Right hindlimb (tissue), 1 donor: ENCODE measurements at regions not wholly inside any gene's neighbourhood (a gene's known extent, or its start where the extent isn't known, plus 50 kb on each side); places are given as distances from the start of the nearest gene placed in this dataset.
"Not testable (repeated sequence)": the region's sequence is repeated elsewhere in the genome, so short reads cannot be mapped to it uniquely, and the experiment has no call there.

Experiments used
- DNase-seq: peaks from one replicate; pipeline ENCODE4 v3.0.0-alpha.2; 2018

DNA sequence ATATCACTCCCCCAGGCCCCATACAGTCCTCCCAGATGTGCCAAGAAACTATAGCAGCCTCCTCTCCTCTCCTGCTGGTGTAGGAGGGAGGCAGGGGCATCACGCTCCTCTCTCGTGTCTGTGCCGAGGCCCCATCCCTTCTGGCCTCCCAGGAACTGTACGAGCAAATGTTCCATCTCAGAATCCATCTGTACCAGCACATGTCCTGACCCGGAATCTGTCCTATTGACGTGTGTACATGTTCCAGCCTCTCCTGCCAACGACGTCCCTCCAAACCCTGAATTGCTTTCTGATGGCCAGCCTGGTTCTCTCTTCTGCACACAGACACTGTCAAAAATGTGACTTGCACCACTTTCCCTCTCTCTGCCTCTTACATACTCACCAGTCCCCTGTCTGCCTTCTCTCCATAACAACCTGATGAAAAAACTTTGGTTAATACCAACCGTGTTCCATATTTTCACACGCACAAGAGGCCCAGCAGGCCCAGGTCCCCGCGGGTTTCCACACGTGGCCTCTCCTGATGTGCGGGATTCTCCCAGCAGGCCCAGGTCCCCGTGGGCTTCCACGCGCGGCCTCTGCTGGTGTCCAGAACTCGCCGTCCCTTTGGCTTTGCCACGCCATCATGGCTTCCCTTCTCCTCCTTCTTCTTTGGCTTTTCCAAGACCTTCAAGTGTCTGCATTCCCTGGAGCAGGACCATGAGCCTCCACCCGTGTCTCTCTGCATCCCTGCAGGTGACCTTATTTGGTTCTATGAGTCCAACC, 125.2 kb upstream of the THBS2 start:
- DNase-seq, result no peak

- DNase-seq, result no peak
Measured at GRCh38 chr6:169376458-169376857, 122.8 kb upstream of the THBS2 start.

DNA sequence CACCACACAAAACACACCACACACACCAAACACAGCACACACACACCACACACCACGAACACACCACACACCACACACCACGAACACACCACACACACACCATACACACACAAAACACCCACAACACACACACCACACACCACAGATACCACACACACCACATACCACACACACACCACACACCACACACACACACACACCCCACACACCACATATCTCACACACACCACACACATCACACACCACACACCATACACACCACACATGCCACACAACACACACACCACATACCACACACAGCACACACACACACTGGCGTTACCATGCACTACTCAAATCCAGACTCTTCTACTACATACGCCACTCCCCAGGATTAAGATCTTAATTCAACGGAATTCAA, 118.9 kb upstream of the THBS2 start:
- no peak for DNase-seq

DNA sequence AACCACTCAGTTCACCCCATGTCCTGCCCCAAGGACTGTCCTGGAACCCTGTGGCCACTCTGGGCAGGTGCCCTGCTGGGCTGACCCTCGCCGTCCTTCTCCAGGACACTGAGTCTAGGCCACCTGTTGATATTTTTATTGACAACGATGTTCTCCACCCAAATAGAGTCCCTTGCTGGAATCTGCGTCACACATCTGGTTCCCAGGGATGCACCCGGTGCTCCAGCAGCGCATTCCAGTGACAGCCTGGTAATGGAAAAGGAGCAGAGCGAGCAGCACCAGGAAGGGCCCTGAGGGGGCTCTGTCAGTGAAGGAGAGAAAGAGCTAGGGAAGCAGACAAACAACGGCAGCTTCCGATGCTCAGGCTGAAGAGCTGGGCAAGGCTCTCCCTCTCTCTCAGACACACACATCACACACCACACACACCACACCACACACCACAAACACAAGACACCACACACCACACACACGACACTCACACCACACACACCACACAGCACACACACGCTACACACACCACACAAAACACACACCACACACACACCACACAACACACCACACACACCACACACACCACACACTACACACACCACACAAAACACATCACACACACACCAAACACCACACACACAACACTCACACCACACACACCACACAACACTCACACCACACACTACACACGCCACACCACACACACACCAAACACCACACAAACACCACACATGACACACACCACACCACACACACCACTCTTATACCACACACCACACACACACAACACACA, 117.9 kb upstream of the THBS2 start:
- DNase-seq, result peak; percentile 67

DNA sequence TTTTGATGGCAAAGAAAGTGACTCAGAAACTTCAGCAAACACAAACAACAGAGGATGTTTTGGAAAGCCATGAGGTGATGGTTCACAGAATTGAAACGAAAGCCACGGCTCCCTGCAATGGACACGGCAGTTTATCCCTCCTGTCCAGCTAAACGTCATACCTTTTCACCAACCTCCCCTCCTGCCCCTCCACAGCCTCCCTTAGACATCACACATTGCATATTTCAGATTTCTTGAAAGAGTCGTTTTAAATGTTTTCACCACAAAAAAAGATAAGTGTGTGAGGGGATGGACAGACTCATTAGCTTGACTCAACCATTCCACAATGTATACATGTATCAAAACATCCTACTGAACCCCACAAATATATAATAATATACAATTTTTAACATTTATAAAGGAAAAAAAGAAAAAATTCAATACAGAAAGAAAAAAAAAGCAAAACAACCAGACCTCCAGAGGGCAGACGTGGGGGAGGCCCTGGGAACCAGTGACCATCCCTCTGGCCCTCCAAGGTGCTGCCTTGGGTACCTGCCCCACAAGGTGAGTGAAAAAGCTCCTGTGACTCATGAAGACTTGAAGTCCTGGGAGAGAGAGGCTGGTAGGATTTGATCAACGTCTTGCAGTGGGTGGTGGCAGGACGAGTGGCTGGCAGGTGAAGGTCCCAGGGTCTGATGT, 117.2 kb upstream of the THBS2 start:
- no peak for DNase-seq

GRCh38 chr6:169370054-169370453, 116.4 kb upstream of the THBS2 start:
- no peak for DNase-seq

- DNase-seq, result no peak
Measured at GRCh38 chr6:169368200-169368599, 114.6 kb upstream of the THBS2 start.

GRCh38 chr6:169367507-169367906, 113.9 kb upstream of the THBS2 start:
- DNase-seq, result no peak

DNA sequence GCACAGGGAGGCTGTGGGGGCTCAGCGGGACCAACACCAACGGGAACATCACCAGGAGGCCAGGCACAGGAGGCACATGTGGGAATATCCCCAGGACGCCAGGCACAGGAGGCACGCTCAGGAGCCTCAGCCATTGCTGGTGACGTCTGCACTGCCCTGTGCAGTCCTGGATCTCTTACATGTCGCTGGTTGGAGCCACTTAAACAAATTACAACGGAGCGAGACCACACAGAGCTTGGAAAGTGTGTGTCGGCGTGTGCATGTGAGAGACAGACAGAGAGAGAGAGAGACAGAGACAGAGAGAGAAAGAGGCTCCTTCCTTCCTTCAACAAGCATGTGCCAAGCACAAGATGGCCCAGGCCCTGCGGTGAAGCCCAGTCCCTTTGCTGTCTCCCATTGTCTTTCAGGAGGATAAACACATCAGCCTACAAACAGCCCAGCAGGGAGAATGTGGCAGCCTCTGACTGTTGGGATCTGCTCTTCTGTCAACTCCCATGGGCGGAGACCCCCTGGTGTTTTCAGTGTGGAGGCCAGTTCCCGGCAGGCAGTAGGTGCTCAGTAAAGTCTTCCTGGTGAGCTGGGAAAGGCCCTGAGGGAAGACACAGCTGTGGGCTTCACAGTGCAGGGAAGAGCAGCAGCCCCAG, 112.7 kb upstream of the THBS2 start:
- DNase-seq, result no peak

GRCh38 chr6:169365567-169366257, 112.1 kb upstream of the THBS2 start:
- no peak for DNase-seq

DNA sequence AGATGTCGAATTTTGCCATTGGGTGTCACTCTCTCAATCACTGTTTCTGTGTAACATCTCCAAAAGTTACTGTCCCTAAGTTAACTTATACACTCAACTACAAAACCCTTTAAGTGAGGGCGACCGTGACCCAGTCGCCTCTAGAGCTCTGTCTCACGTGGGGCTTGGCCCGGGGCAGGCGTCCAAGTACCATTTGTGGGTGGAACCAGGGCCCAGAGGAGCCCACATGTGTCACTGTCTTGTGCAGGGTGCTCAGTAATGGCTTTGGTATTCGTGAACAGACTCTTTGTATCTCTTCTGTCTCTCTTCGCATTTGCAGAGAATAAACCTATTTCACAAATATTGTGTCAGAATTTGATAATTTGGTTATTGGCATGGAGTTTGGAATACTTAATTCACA, 109.9 kb upstream of the THBS2 start:
- DNase-seq, result no peak

DNA sequence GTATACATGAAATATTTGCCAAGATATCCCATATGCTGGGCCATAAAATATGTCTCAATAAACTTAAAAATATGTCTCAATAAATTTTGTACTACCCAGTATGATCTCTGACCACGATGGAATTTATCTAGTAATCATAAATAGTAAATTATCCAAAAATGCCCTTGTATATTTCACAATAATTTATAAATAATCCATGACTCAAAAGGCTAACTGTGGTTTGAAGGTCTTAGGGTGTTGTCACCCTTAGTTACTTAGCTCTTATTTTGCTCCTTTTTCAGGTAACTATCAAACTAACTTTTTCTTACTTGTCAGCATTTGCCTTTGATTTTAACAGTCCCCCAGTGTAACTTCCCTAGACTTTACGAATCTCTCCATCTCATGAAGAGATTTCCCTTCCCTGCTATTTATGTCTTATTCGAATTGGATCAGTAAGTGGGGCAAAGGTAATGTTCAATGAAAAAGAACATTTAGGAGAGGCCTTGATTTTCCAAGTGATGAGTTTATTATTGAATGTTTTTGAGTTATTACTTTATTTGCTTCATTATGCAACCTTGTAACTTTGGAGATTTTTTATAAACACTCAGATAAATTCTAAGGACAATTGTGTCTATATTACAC, 109.0 kb upstream of the THBS2 start:
- no peak for DNase-seq

DNA sequence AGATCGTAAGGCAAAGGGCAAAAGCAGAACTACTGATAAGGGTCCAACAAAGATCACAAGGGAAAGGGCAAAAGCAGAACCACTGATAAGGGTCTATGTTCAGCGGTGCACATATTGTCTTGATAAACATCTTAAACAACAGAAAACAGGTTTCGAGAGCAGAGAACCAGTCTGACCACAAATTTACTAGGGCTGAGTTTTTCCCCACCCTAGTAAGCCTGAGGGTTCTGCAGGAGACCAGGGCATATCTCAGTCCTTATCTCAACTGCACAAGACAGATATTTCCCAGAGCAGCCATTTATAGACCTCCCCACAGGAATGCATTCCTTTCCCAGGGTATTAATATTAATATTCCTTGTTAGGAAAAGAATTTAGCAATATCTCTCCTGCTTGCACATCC, 101.4 kb upstream of the THBS2 start:
- not testable (repeated sequence) for DNase-seq

DNA sequence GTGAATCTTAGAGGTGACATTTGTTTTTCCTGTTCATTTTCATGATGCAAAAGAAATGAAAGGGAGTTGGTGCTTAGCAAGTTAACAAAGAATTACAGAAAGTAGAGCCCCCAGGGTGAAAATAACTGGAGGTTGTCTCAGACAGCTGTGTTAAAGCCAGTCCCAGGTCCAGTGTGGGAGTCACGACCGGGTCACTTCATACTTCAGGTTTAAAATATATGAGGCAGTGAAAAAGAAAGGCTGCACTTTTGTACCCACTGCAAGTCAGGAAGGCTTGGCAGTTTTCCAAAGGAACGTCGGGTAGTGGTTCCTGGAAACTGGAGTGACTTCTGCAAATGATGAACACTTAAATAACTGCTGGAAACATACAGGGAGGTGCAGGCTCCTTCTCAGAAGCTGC, 91.5 kb upstream of the THBS2 start:
- peak; percentile 69 for DNase-seq

- DNase-seq, result peak; percentile 64
Measured at GRCh38 chr6:169344750-169345065, 91.1 kb upstream of the THBS2 start.

- DNase-seq, result no peak
Measured at GRCh38 chr6:169343886-169344749, 90.5 kb upstream of the THBS2 start.

- DNase-seq, result no peak
Measured at GRCh38 chr6:169342710-169343109, 89.1 kb upstream of the THBS2 start.

GRCh38 chr6:169341706-169342105, 88.1 kb upstream of the THBS2 start:
- no peak for DNase-seq

- no peak for DNase-seq
Measured at GRCh38 chr6:169341065-169341464, 87.4 kb upstream of the THBS2 start.

DNA sequence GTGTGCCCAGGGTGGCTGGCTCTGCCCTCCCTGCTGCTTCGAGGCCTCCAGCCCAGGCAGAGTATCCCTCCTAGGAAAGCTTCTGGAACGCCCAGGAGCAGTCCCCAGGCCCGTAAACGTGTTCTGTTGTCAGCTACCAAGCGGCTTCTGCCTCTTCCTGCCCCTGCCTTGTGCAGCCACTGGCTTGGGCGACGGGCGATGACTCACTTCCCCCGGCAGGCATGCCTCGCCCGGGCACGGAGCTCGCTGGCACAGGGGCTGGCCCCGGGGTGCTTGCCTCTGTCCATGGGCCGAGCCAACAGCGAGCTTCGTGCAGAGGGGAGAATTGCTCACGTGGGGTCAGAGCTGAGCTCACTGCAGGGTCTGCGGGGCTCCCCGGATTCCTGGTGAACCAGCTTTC, 86.7 kb upstream of the THBS2 start:
- DNase-seq, result no peak

- DNase-seq, result no peak
Measured at GRCh38 chr6:169339731-169340309, 86.2 kb upstream of the THBS2 start.
